Esophagus muscularis mucosa (tissue), 4 donors: ENCODE measurements at regions not wholly inside any gene's neighbourhood (a gene's known extent, or its start where the extent isn't known, plus 50 kb on each side); places are given as distances from the start of the nearest gene placed in this dataset.

Source experiments
- CTCF ChIP-seq, 3 experiments: fragments of 200-600 bp in 2 of 3; fragments of 450-650 bp in 1 of 3; sonication (generic) in 2 of 3; IDR thresholded peaks; one replicate each; pipeline ENCODE4 v1.5.1; 2017 to 2019; ENCODE audit warnings: antibody characterized with exemption in 3 of 3, mild to moderate bottlenecking in 2 of 3, moderate library complexity in 1 of 3
- EP300 ChIP-seq: sonication (generic); formaldehyde crosslinking; IDR thresholded peaks from one replicate; pipeline ENCODE4 v1.6.1; 2017; ENCODE audit warnings: antibody characterized with exemption
- POLR2A ChIP-seq: fragments of 450-650 bp; IDR thresholded peaks from one replicate; pipeline ENCODE4 v1.6.1; 2017; ENCODE audit warnings: antibody characterized with exemption, moderate library complexity, mild to moderate bottlenecking, low read depth
- POLR2AphosphoS5 ChIP-seq, 2 donors: sonication (generic); formaldehyde crosslinking; IDR thresholded peaks; one replicate each; pipeline ENCODE4 v1.6.1; 2017; ENCODE audit warnings: antibody characterized with exemption in 2 of 2

- TF ChIP-seq CTCF (IDR thresholded peaks at IDR 0.05) (no peak), EP300 (no peak), POLR2AphosphoS5 (IDR thresholded peaks at IDR 0.05) (no peak), POLR2A (no peak)
These were observed 315.0 kb upstream of the NR3C2 start for GRCh38 chr4:148757171-148757570.
